ENCODE measurements at regions not wholly inside any gene's neighbourhood (a gene's known extent, or its start where the extent isn't known, plus 50 kb on each side); places are given as distances from the start of the nearest gene placed in this dataset.

DNA sequence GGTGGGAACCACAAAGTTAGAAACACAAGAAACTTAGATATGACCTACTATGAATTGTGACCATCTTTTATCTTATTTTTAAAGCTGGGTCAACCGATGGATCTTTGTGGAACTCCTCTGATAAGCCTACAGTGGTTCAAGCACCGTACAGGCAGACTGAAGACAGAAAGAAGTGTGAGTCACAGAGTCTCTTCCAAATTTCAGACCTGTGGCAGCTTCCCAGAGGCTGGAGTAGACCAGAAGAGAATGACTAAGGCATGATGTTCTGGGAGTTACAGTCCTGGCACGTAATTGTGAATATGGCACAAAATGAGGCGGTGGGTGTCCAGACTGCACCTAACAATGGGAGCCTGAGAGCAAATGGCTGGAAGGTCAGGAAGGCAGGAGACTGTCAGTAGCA, 70.0 kb downstream of the LMO4 start:
- H3K4me3 Mint-ChIP-seq (ENCODE audit: unreplicated experiment) = no peak overlapping the region
- H4K20me1 ChIP-seq (ENCODE audit: insufficient read depth, low read length) = no peaks in the 10 kb centered on the region
- H3K27me3 Mint-ChIP-seq (ENCODE audit: low read depth, unreplicated experiment) = no peaks in the 10 kb centered on the region
- H3K4me2 ChIP-seq (ENCODE audit: low read length) = peak overlapping the region; percentile 22
- H3K4me3 ChIP-seq (ENCODE audit: insufficient read depth, low read depth, low read length) = no peak overlapping the region
- peaks cover 18% of the 10 kb centered on the region for H3K4me1 ChIP-seq (ENCODE audit: insufficient read depth, low read length)
- no peak overlapping the region for H2AFZ ChIP-seq (ENCODE audit: low read depth, low read length)
- H3K9me3 ChIP-seq (ENCODE audit: insufficient read depth, low read depth, low read length) = no peaks in the 10 kb centered on the region
- peak overlapping the region; percentile 64 for H3K27ac Mint-ChIP-seq (ENCODE audit: unreplicated experiment)
- H3K36me3 Mint-ChIP-seq (ENCODE audit: low read depth, unreplicated experiment) = no peaks in the 10 kb centered on the region
- TF ChIP-seq EZH2 (IDR thresholded peaks at IDR 0.05; ENCODE audit: insufficient read depth, low read length) = no peak
- TF ChIP-seq, protein P1, sequence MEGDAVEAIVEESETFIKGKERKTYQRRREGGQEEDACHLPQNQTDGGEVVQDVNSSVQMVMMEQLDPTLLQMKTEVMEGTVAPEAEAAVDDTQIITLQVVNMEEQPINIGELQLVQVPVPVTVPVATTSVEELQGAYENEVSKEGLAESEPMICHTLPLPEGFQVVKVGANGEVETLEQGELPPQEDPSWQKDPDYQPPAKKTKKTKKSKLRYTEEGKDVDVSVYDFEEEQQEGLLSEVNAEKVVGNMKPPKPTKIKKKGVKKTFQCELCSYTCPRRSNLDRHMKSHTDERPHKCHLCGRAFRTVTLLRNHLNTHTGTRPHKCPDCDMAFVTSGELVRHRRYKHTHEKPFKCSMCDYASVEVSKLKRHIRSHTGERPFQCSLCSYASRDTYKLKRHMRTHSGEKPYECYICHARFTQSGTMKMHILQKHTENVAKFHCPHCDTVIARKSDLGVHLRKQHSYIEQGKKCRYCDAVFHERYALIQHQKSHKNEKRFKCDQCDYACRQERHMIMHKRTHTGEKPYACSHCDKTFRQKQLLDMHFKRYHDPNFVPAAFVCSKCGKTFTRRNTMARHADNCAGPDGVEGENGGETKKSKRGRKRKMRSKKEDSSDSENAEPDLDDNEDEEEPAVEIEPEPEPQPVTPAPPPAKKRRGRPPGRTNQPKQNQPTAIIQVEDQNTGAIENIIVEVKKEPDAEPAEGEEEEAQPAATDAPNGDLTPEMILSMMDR (IDR thresholded peaks at IDR 0.05; ENCODE audit: insufficient read depth, low read depth, low read length) = no peak
- H3K9me3 Mint-ChIP-seq (ENCODE audit: unreplicated experiment) = no peaks in the 10 kb centered on the region
- FAIRE-seq (peak; percentile 80), DNase-seq (ENCODE audit: low read depth) (peak; percentile 86)
- peaks cover 10% of the 10 kb centered on the region for H3K4me1 Mint-ChIP-seq (ENCODE audit: low read depth, unreplicated experiment)
- no peak overlapping the region for H3K27ac ChIP-seq (ENCODE audit: low read depth, low read length)
- H3K79me2 ChIP-seq (ENCODE audit: insufficient read depth, low read length) = no peaks in the 10 kb centered on the region
- no peaks in the 10 kb centered on the region for H3K27me3 ChIP-seq (ENCODE audit: insufficient read depth, low read length)
- no peaks in the 10 kb centered on the region for H3K36me3 ChIP-seq (ENCODE audit: insufficient read depth, low read length)
- no peak overlapping the region for H3K9ac ChIP-seq (ENCODE audit: low read length)

DNA sequence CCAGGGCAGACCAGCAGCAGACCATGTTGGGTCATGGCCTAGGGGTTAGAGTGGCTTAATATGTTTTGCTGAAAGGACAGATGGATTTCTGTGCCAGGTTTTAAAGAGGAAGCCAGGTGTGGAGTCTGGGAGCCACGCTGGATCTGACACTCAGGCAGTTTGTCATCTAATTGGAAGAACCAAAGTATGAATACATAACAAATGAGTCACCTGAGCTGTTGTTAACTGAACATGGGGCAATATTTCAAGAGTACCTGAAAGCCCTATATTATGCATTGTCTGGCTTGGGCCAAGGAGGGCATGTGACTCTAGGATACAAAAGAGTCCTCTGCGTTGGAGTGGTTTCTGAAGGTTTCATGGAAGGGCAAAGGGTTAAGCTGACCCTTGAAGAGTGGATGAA, 70.6 kb downstream of the LMO4 start:
- no peak for TF ChIP-seq EZH2 (IDR thresholded peaks at IDR 0.05; ENCODE audit: insufficient read depth, low read length)
- TF ChIP-seq, protein P1 (IDR thresholded peaks at IDR 0.05; ENCODE audit: insufficient read depth, low read depth, low read length) = no peak
- Histone ChIP-seq H3K9me3 (ENCODE audit: insufficient read depth, low read depth, low read length) (no peaks in the 10 kb centered on the region), H3K4me3 (ENCODE audit: insufficient read depth, low read depth, low read length) (no peak overlapping the region), H3K4me2 (ENCODE audit: low read length) (peak overlapping the region; percentile 22), H3K79me2 (ENCODE audit: insufficient read depth, low read length) (no peaks in the 10 kb centered on the region), H3K27me3 (ENCODE audit: insufficient read depth, low read length) (no peaks in the 10 kb centered on the region), H3K27ac (ENCODE audit: low read depth, low read length) (no peak overlapping the region), H3K4me1 (ENCODE audit: insufficient read depth, low read length) (peaks cover 18% of the 10 kb centered on the region), H2AFZ (ENCODE audit: low read depth, low read length) (no peak overlapping the region), H4K20me1 (ENCODE audit: insufficient read depth, low read length) (no peaks in the 10 kb centered on the region), H3K9ac (ENCODE audit: low read length) (peak overlapping the region; percentile 22), H3K36me3 (ENCODE audit: insufficient read depth, low read length) (no peaks in the 10 kb centered on the region)
- H3K27ac Mint-ChIP-seq (ENCODE audit: unreplicated experiment) = no peak overlapping the region
- DNase-seq (ENCODE audit: low read depth) (peak; percentile 44), FAIRE-seq (no peak)
- H3K4me3 Mint-ChIP-seq (ENCODE audit: unreplicated experiment) = no peak overlapping the region
- peaks cover 10% of the 10 kb centered on the region for H3K4me1 Mint-ChIP-seq (ENCODE audit: low read depth, unreplicated experiment)
- no peaks in the 10 kb centered on the region for H3K36me3 Mint-ChIP-seq (ENCODE audit: low read depth, unreplicated experiment)
- H3K9me3 Mint-ChIP-seq (ENCODE audit: unreplicated experiment) = no peaks in the 10 kb centered on the region
- H3K27me3 Mint-ChIP-seq (ENCODE audit: low read depth, unreplicated experiment) = no peaks in the 10 kb centered on the region

DNA sequence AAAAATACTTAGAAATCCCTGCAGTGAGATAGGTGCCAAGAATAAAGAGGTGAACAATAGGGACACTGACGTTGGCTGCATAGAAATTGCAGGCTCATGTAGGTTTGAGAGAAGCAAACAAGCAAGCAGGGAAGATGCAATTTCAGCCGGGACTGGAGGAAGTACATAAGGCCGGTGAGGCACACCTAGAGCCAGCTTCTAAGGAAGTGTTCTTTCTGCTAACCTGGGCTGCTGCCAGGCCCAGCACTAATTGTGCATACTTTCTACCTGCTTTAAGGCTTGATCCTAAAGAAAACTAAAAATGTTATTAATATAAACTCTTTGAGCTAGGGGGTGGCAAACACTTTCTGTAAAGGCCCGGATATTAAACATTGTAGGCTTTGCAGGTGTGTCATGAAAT, 71.0 kb downstream of the LMO4 start:
- no peaks in the 10 kb centered on the region for H3K36me3 Mint-ChIP-seq (ENCODE audit: low read depth, unreplicated experiment)
- no peak for TF ChIP-seq EZH2 (IDR thresholded peaks at IDR 0.05; ENCODE audit: insufficient read depth, low read length)
- TF ChIP-seq, protein P1 (IDR thresholded peaks at IDR 0.05; ENCODE audit: insufficient read depth, low read depth, low read length) = no peak
- Histone ChIP-seq H3K79me2 (ENCODE audit: insufficient read depth, low read length) (no peaks in the 10 kb centered on the region), H4K20me1 (ENCODE audit: insufficient read depth, low read length) (no peaks in the 10 kb centered on the region), H3K4me3 (ENCODE audit: insufficient read depth, low read depth, low read length) (no peak overlapping the region), H3K27me3 (ENCODE audit: insufficient read depth, low read length) (no peaks in the 10 kb centered on the region), H3K4me2 (ENCODE audit: low read length) (no peak overlapping the region), H3K36me3 (ENCODE audit: insufficient read depth, low read length) (no peaks in the 10 kb centered on the region), H3K27ac (ENCODE audit: low read depth, low read length) (no peak overlapping the region), H3K4me1 (ENCODE audit: insufficient read depth, low read length) (peaks cover 18% of the 10 kb centered on the region), H2AFZ (ENCODE audit: low read depth, low read length) (no peak overlapping the region), H3K9ac (ENCODE audit: low read length) (no peak overlapping the region), H3K9me3 (ENCODE audit: insufficient read depth, low read depth, low read length) (no peaks in the 10 kb centered on the region)
- H3K9me3 Mint-ChIP-seq (ENCODE audit: unreplicated experiment) = no peaks in the 10 kb centered on the region
- peaks cover 10% of the 10 kb centered on the region for H3K4me1 Mint-ChIP-seq (ENCODE audit: low read depth, unreplicated experiment)
- H3K27me3 Mint-ChIP-seq (ENCODE audit: low read depth, unreplicated experiment) = no peaks in the 10 kb centered on the region
- H3K27ac Mint-ChIP-seq (ENCODE audit: unreplicated experiment) = no peak overlapping the region
- DNase-seq (ENCODE audit: low read depth) (no peak), FAIRE-seq (no peak)
- H3K4me3 Mint-ChIP-seq (ENCODE audit: unreplicated experiment) = no peak overlapping the region
